Activated CD8-positive, alpha-beta memory T cell treated with anti-CD3 and anti-CD28 coated beads, Interleukin-2, amount 50 U/mL, for 4 hours (primary cell): ENCODE measurements at regions not wholly inside any gene's neighbourhood (a gene's known extent, or its start where the extent isn't known, plus 50 kb on each side); places are given as distances from the start of the nearest gene placed in this dataset.

ENCODE experiments used
- DNase-seq: peaks from one replicate; pipeline ENCODE4 v3.0.0-alpha.2; 2020

DNA sequence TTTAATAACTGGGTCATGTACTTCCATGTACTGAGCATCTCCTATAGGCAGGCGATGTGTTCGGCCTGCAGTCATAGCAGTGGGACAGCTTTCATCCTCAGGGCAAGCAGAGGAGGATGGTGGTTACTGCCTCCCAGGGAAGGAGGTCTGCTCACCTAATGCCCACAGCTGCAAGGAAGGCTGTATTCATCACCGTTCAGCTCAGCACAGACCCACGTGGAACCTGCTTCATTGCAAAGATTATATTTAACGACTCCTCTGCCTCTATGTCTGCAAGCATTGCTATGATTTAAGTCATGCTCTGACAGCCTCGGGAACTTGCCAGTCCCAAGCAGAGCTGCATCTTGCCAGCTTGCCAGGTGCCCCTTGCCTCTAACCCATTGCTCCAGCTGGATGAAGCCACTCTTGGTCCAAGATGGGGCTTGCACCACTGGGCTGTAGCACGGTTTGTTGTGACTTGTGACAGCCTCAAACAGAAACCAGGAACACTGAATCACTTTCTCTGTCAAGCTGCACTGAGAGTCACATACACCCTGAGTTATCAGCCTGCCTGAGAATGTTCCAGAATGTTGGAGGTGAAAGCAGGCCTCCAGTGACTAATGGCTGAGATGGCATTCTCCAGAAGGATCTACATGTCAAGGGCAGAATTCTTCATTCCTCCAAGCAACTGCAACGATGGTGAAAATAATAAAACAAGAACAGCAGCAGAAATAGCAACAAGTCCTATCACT lies 651.1 kb upstream of the ID2 start:
- DNase-seq, result no peak

DNA sequence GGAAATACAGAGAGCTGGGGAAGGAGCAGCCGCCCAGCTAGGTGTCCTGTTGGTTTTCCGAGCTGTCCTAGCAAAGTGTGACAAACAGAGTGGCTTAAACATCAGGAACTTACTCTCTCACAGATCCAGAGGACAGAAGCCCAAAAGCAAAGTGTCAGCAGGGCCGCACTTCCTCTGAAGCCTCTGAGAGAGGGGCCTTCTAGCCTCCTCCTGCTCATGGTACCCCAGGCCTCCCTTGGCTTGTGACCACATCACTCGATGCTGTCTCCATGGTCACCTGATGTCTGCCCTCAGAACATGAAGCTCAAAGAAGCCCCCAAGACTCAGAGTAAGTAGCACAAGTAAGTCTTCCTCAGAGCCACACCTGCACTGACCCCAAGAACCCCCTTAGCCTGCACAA lies 650.5 kb upstream of the ID2 start:
- no peak for DNase-seq

DNA sequence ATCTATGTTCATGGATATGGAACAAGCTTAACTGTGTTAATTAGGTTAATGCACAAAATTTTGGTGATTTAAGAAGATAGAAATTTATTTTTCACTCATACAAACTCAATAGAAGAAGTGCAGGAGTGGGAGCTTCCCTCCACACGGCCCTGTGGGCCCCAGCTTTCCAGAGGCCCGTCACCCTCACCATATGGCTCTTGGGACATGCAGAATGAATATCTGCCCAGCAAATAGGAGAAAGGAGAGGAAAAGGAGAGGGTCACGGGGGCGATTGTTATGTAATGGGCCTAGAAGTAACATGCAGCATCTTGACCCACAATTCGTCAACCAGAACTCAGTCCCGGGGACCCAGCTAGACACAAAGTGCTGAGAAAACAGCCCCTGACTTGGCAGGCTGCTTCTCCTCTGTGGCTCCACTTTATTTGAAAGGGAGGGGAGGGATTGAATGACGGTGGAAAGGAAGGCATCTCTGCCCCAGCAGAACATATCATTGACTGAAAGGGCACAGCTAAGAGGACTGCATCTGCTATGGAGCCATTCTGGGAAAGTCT lies 648.2 kb upstream of the ID2 start:
- DNase-seq, result no peak

DNA sequence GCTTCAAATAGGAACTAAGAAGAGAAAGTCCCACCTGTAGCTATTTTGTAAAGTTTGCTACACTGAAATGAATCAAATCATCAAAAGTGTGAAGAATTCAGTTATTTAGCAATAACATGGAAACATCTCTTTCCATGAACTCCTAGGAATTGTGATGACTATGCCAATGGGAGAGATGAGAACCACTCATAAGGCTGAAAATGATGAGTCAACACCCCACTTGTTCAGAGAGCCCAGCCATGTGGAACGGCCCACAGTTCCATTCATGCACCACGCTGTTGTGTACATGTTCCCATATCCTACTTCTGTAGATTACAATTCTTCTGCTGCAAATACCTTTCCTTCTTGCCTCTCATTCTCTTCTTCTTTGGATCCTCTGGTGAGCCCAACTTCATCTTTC lies 645.5 kb upstream of the ID2 start:
- no peak for DNase-seq

DNA sequence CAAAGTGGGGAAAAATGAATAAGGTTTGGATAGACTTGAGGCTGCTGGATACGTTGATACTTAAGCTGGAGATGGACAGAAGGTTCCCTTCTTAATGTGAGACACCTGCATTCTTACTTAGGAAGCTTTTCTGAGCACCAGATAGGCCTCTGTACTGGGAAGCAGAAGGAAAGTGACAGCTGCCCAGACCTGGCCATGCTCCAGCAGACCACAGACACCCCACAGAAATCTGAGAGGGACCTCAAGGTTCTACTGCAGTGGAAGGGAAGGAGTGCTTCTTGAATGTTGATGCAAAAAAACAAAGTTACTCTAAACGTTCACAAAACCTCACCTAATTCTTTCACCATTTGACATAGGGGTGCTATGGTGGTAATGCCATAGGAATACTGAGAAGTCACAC lies 642.1 kb upstream of the ID2 start:
- no peak for DNase-seq

DNA sequence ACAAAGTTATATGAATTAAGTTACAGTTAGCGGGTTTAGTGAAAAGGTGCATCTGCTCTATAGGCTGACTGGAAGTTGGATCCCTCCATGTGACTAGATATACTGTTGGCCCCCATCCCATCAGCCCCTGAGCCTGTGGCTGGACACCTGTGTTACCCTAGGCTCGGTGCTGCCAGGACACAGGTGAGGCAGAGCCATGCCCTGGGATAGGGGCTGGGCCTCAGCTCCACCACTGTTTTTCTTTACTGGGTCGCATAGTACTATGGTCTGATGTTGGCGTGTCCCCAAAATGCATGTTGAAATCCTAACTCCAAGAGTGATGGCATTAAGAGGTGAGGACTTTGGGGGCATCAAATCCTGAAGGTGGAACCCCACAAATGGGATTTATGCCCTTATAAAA lies 638.6 kb upstream of the ID2 start:
- no peak for DNase-seq

DNA sequence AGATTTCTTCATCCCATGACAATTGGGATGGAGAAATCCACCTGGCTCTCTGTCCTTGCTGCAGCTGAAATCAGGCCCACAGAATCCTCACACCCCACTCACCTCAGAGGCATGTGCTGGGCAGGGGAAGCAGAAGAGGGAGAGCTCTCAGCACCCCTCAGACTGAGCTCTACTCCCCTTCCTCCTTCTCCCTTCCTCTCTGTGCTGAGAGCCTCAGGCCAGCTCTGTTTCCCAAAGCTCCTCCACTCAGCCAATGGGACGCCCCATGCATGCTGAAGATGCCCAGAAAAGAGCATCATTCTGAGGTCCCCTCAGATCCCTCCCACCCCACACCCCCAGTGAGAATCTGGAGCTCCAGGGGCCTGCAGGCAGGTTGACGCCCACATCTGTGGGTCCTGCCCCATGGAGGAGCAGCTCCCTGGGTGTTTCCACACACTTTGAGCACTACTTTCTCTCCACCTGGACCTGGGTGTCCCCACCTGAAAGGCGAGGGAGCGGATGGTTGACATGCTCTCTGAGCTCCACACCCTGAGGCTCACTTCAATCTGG lies 637.7 kb upstream of the ID2 start:
- DNase-seq, result no peak

DNA sequence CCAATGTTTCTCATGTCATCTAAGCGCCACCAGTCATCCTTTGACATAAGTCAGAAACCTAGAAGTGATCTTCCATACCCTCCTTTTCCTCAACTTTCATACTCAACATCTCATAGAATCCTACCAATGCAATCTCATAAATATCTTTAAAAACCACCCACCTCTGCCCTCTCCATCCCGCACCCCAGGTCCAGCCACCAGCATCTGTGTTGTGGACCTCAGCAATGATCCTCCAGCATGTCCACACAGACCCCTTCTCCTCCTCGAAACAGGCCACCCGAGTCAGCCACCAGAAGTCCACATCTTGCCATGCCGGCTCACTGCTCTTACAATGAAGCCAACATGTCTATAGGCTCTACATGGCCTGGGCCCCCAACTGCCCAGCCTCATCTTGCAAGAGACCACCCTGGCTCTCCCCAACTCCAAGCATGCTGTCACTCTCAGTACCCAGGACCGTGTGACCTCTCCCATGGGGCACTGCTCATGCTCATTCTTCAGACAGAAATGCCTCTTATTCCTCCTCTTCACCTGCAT lies 636.7 kb upstream of the ID2 start:
- DNase-seq, result no peak

DNA sequence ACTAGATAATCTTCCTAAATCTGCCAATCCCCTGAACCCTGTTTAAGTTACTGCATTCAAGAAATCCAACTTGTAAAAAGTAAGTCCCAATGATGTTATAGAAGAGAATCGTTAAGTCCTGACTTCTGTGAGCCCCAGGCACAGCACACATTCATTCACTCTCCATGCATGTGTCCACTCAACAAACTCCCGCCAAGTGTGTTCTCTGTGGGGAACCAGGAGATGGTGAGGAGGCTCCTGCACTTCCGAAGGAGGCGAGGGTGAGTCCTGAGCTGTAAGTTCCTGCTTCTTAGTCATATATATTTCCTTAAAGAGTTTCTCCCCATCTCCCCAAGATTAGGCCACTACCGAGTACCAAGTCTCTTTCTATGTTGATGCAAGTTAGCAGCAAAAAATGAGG lies 635.0 kb upstream of the ID2 start:
- no peak for DNase-seq

DNA sequence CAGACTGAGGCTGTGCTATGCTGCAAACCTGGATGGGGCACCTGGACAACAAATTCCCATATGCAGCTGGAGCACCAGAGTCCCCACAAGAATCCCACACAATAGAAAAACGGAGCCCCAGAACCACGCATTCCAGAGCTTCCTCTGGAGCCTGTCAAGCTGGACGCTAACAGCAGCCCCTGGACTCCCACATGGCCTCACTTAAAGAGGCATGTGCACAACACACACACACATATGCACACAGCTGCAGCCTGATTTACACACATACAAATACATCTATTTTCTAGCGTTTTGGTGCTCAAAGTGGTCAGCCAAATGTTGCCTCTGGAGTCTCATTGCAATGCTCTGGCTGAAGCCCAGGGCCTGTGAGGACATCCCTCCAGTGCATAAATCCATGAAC lies 632.7 kb upstream of the ID2 start:
- no peak for DNase-seq

DNA sequence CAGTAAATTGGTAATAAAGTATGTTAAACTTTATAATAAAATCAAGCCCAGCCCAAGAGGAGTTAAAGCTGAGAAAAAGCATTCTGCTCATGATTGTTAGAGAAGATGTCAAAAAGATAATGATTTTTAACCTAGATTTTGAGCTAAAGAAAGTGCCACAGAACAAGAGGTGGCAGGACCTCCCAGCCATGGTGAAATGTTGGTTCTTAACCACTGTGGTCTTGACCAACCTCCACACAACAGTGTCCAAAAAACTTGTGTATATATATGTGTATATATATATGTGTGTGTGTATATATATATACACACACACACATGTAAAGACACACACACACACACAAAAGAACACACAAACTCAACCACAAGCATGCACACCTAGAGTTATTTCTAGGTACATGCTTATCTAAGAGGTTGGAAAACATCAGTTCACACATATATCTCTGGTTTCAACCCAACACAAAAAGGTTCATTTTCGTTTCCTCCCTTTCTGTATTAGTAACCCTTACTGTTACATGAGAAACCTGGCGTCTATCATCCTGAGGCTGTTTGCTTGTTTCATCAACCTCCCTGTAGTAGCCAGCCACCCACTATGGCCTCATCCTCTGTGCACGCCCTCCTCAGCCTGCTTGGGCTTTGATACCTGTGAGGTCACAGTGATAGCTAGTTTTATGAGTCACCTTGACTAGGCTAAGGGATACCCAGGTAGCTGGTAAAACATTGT lies 631.8 kb upstream of the ID2 start:
- DNase-seq, result no peak

DNA sequence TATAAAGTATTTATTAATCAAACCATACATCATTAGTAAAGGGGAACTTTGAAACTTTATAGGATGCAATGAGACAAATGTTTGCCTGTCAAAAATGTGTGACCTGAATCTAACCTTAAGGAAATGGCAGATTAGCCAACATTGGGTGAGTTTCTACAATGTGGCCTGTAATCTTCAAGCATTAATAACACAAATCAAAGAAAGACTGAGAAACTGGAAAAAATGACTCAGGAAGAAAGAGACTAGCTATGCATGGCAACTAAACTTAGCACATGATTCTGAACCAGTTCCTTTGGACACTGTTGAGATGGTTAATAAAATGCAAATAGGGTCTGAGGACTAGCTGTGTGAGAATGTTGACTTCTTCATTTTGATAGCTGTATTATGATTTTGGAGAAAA lies 628.6 kb upstream of the ID2 start:
- DNase-seq, result no peak

DNA sequence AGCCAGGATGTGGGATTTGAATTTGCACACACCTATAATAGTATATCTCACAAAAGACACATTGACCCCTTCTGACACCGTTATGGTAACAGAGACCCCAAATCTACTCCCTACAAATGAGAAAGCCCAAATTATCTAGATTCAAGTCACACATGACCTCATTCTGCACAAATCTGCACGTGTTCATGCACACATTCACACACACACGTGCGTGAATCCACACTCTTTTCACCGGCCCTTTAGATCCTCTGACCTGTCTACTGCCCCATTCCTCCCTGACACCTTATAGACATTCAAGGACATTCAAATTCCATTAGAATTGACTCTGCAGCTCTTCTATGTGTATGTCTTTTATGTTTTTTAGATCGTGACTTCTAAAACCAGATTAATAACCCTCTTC lies 627.8 kb upstream of the ID2 start:
- DNase-seq, result no peak

DNA sequence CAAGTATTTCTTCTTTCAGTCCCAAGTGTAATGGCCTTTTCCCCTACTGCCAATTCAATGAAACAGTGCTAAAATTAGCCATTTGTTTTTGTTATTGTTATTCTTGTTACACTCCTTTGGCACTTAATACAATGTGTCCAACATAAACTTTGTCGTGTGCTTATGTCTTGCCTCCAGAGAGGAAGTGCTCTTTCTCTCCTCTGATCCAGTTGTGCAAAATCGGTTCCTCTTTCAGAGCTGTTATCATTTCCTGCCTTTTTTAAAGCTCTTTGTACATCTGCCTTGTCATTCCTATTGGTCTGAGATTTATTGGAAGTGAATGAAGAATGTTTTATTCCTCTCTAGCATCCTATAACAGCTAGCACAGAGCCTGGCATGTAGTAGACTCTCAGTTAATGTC lies 623.2 kb upstream of the ID2 start:
- no peak for DNase-seq

DNA sequence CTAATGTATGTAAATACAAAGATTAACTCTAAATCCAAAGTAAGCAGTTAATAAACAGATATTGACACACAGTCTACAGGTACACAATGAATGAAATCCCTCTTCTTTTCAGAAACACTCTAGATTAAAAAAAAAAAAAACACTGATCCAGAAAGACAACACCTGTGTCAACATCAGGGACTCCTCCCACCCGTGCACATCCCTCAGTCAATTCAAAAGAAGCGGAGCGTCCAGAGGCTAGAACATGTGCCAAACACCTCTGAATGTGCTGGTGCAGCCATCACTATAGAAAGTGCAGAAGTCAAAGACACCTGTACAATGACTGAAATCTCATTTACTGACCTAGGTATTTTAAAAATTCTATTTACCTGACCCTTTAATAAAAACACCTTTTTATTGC lies 622.6 kb upstream of the ID2 start:
- no peak for DNase-seq

DNA sequence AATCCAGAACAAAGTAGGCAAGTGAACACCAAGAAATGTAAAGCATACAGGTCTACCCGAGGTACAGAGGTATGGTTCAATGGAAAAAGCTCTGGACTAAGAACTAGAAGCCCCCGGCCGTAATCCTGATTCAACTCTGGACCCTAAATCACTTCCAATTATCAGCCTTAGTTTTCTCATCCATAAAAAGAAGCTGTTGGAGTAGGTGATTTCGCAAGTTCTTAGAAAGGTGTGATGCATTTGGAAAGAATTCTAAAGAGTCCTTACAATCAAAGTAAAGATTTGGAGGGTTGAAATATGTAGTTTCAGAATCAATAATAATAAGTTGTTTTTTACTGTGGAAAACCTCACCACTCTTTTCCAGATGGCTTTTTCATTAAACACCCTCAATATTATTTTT lies 622.1 kb upstream of the ID2 start:
- DNase-seq, result no peak

DNA sequence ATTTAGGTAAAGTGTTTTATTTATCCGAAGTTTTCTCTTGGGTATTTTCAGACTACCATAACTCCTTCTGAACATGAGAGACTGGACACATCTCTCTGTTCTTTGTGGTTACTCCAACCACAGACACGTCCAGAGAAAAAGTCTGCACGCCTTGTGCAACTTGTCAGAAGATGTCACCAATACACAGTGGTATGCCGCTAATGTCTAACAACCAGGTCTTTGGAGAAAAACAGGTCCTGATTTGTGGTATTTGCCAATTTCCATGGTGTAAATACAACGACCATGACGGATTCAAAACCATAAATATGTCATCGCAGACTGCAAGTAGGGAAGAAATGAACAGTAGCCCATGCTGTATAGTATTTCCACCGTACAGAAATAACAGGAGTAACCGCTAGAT lies 620.6 kb upstream of the ID2 start:
- no peak for DNase-seq

DNA sequence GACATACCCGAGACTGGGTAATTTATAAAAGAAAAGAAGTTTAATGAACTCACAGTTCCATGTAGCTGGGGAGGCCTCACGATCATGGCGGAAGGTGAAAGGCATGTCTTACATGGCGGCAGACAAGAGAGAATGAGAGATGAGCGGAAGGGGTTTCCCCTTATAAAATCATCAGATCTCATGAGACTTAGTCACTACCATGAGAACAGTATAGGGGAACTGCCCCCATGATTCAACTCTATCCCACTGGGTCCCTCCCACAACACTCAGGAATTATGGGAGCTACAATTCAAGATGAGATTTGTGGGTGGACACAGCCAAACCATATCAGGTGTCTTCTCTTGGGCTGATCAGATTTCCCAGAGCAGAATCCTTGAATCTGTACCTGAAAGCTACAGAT lies 617.3 kb upstream of the ID2 start:
- DNase-seq, result no peak

DNA sequence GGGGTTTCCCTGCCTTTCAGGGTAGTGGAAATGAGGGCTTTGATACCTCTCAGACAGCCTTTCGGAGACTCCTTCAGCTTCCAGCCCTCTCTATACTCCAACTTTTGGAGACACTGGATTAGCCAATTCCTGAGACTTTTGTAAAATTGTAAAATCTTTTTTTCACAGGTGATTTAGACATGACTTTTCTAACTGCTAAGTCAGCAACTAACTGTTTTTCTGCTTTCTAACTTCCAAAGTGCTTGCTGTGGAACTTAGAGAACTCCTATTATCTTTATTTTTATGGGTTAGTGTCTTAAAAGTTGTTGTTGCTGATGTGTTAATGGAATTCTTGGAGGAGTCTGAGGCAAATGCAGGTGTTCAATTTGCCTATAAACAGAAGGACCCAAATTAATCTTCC lies 616.7 kb upstream of the ID2 start:
- DNase-seq, result no peak

DNA sequence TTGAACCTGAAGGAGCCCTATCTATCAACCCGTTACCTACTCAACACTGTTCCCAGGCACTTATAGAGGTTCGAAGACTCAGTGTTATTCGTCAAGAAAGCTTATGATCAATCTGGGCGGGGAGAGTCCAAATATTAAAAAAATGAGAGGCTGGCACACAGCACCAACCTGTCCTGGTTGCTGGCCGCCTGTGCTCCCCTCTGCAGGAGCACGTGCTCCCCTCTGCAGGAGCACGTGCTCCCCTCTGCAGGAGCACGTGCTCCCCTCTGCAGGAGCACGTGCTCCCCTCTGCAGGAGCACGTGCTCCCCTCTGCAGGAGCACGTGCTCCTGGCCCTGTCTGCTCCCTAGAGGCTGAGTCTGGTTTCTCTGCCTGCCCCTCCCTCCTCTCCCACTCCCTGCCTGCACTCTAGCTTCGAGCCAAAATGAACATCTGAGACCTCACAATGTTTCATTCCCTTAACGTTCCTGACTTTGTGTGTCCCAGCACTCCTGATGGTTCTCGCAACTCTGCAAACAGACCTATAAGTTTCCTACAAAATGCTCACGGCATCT lies 614.0 kb upstream of the ID2 start:
- no peak for DNase-seq

DNA sequence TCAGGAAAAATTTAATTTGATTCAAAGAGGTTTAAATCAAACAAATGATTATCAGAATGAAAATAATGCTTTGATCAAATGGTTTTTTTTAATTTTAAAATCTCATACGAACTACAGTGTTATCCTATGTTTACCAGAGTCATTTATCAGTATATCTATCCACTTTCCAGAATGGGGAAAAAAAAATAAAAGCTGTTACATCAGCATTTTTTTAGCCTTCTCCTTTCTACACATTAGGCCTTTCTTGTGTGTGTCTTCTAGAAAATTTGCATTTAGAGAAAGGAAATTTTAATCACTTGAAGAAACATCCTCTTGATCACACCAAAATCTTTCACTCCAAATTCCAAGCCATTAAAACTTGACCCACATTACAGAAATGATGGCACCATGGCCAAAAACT lies 608.9 kb upstream of the ID2 start:
- DNase-seq, result no peak

DNA sequence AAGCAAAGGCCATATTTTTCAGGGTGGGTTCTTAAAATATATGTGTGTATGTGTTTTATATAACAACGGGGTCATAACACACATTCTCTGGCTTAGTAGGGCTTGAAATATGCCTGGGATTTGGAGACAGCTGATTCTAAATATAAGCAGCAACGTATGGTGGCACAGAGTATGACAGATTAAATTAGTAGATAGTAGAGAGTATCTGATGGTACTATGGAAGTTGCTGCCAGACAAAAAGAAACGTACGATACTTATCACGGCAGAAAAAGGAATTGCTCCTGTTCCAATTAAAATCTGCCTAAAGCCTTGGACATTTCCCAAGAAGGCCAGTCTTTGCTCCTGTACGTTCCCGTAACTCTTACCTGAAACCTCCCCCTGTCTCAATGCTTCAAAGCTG lies 607.9 kb upstream of the ID2 start:
- DNase-seq, result no peak

DNA sequence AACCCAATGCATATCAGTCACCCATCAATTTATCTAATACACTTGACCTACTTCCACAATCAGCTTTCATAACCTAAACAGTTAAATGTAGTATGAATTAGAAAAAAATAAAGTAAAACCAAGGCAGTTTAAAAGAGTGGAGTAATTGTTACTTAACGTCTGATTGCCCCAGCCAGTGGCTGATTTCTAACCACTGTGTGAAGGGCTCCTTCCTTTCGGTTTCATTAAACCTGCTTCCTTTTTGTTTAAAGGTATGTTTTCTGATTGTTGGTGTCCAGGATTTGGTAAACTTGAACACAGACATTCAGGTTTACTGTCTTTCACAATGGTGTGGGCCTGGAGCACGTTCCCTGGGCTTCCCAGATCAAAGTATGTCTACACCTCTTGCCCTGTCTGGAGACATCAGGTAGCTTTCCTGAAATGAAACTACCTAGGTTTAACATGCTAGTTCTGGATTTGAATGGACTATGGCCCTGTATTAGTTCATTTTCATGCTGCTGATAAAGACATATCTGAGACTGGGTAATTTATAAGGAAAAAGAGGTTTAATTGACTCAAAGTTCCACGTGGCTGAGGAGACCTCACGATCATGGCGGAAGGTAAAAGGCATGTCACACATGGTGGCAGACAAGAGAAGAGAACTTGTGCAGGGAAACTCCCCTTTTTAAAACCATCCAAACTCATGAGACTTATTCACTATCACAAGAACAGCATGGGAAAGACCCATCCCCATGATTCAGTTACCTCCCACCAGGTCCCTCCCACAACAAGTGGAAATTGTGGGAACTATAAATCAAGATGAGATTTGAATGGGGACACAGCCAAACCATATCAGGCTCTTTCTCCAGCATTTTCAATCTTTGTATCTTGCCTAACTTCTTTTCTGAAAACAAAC lies 605.2 kb upstream of the ID2 start:
- no peak for DNase-seq
